ENCODE measurements at regions not wholly inside any gene's neighbourhood (a gene's known extent, or its start where the extent isn't known, plus 50 kb on each side); places are given as distances from the start of the nearest gene placed in this dataset.
A peak's percentile ranks its signal among the peaks of the same experiment; 100 is the strongest.

DNA sequence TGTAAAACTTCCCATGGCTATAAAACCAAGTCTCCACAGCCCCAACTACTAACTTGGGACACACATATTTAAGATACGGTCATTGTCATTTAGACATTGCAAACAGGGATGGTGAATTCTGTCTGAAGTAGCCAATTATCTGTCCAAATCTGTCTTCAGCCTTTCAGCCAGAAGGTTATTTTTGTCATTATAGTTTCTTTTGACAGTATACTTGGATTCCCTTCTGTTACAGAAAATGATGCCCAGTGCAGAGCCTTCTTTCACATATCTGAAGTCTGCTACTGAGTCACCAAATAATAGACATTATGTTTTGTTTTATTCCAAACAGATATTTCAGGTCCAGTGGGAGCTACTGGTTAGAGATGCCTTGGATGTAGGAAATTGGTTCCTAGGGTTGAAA lies 452.4 kb upstream of the HTR2A start:
- Histone ChIP-seq H3K27me3 (ENCODE audit: insufficient read depth, low read depth, severe bottlenecking) (no peaks in the 10 kb centered on the region), H3K4me3 (ENCODE audit: low read depth, low read length) (no peak overlapping the region), H3K36me3 (no peaks in the 10 kb centered on the region), H3K27ac (no peak overlapping the region), H3K9me3 (ENCODE audit: severe bottlenecking) (no peaks in the 10 kb centered on the region)
- DNase-seq: no peak
- TF ChIP-seq, protein P1, sequence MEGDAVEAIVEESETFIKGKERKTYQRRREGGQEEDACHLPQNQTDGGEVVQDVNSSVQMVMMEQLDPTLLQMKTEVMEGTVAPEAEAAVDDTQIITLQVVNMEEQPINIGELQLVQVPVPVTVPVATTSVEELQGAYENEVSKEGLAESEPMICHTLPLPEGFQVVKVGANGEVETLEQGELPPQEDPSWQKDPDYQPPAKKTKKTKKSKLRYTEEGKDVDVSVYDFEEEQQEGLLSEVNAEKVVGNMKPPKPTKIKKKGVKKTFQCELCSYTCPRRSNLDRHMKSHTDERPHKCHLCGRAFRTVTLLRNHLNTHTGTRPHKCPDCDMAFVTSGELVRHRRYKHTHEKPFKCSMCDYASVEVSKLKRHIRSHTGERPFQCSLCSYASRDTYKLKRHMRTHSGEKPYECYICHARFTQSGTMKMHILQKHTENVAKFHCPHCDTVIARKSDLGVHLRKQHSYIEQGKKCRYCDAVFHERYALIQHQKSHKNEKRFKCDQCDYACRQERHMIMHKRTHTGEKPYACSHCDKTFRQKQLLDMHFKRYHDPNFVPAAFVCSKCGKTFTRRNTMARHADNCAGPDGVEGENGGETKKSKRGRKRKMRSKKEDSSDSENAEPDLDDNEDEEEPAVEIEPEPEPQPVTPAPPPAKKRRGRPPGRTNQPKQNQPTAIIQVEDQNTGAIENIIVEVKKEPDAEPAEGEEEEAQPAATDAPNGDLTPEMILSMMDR (IDR thresholded peaks at IDR 0.05; ENCODE audit: low read depth, low read length): no peak

DNA sequence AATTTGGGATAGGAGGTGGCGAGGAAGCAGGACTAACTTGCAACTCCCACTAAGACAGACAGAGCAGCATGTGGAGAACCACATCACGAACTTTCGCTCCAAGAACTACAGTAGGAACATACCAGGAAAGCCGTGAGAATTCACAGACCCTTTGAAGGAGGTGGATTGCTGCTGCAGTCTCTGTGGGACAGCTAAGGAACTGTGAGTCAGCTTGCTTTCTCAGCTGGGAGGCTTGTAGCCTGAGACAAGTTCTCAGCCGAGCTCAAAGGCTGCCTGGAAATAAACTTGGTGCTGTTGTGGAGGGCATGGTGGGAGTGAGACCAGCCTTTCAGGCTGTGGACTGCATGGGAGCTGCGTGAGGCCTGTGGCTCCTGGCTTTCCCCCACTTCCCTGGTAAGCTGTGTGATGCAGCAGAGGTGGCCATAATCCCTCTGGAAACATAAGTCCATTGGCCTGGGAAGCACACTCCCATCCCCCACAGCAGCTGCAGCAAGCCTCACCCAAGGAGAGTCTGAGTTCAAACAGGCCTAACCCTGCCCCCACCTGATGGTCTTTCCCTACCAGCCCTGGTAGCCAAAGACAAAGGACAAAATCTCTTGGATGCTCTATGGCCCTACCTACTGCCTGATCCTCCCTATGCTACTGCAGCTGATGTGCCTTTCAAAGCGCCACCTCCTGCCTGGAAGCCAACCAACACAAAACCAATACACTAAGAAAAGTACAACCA lies 441.1 kb upstream of the HTR2A start:
- H3K9me3 ChIP-seq (ENCODE audit: severe bottlenecking): no peaks in the 10 kb centered on the region
- no peak overlapping the region for H3K4me3 ChIP-seq (ENCODE audit: low read depth, low read length)
- no peaks in the 10 kb centered on the region for H3K27me3 ChIP-seq (ENCODE audit: insufficient read depth, low read depth, severe bottlenecking)
- TF ChIP-seq, protein P1 (IDR thresholded peaks at IDR 0.05; ENCODE audit: low read depth, low read length): 0 out of 2 replicates have a peak, but pooled peaks have one; percentile 8
- no peaks in the 10 kb centered on the region for H3K36me3 ChIP-seq
- peak overlapping the region; percentile 46 for H3K27ac ChIP-seq
- DNase-seq: peak; percentile 90

DNA sequence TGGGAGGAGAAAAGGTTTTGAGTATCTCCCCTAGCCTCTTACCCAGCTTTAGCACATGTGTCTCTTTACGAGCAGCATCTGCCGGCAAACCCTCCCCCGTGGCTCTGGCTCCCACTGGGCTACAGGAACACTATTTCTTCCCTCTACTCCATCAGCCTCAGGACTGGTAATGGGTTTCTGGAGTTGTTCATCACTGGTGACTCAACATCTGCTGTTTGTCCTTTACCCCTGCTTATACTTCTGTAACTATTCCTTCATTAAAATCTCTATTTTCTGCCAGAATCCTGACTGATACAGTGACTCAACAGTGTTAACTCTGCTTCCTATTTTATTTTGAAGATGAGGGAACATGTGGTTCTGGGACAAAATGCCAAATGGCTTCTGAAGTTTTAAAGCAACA lies 437.3 kb upstream of the HTR2A start:
- Histone ChIP-seq H3K27ac (no peak overlapping the region), H3K9me3 (ENCODE audit: severe bottlenecking) (no peaks in the 10 kb centered on the region), H3K27me3 (ENCODE audit: insufficient read depth, low read depth, severe bottlenecking) (no peaks in the 10 kb centered on the region), H3K4me3 (ENCODE audit: low read depth, low read length) (no peak overlapping the region), H3K36me3 (no peaks in the 10 kb centered on the region)
- TF ChIP-seq, protein P1 (IDR thresholded peaks at IDR 0.05; ENCODE audit: low read depth, low read length): no peak
- DNase-seq: no peak

DNA sequence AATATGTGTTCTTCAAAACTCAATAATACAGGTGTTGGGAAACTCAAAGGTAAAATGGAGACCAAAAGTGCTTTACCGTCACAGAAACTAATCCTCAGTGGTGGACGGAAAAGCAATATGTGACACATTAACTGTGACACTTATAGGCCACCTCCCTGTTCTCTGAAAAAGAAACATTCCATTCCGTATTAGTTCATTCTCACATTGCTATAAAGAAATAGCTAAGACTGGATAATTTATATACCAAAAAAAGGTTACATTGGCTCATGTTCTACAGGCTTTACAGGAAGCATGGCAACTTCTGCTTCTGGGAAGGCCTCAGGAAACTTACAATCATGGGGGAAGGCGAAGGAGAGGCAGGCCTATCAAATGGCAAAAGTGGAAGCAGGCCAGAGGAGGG lies 435.3 kb upstream of the HTR2A start:
- no peaks in the 10 kb centered on the region for H3K27me3 ChIP-seq (ENCODE audit: insufficient read depth, low read depth, severe bottlenecking)
- no peak overlapping the region for H3K4me3 ChIP-seq (ENCODE audit: low read depth, low read length)
- TF ChIP-seq, protein P1 (IDR thresholded peaks at IDR 0.05; ENCODE audit: low read depth, low read length): no peak
- no peaks in the 10 kb centered on the region for H3K9me3 ChIP-seq (ENCODE audit: severe bottlenecking)
- no peak overlapping the region for H3K27ac ChIP-seq
- DNase-seq: no peak
- no peaks in the 10 kb centered on the region for H3K36me3 ChIP-seq

DNA sequence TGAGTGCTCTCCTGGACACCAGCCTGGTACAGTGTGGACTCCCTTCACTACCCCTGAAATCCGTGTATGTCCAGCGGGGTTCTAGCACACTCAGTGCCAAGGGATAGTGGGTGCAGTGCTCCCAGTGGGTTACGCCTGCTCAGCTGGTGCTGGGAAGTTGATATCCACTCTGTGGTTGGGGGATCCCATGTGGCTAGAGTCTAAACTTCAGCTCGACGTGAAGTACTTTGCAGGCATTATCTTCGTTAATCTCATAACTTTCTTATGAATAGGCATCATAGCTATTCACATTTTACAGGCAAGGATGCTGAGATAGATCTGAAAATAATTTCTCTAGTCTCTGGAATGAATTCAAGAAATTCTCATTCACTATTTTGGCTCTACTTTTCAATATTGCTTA lies 433.2 kb upstream of the HTR2A start:
- no peak overlapping the region for H3K4me3 ChIP-seq (ENCODE audit: low read depth, low read length)
- no peaks in the 10 kb centered on the region for H3K27me3 ChIP-seq (ENCODE audit: insufficient read depth, low read depth, severe bottlenecking)
- no peaks in the 10 kb centered on the region for H3K36me3 ChIP-seq
- TF ChIP-seq, protein P1 (IDR thresholded peaks at IDR 0.05; ENCODE audit: low read depth, low read length): no peak
- H3K9me3 ChIP-seq (ENCODE audit: severe bottlenecking): no peaks in the 10 kb centered on the region
- no peak overlapping the region for H3K27ac ChIP-seq
- DNase-seq: no peak

DNA sequence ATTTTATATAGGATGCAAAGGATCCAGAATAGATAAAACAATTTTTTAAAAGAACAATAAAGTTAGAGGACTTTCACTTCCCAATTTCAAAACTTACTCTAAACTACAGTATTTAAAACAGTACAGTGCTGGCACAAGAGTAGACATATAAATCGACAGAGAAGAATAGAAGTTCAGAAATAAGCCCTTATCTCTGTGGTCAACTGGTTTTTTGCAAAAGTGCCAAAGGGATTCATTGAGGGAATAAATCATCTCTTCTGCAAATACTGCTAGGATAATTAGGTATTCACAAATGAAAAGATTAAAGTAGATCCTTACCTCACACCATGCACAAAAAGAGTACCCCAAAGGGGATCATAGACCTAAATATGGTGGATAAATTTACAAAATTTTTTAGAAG lies 431.0 kb upstream of the HTR2A start:
- TF ChIP-seq, protein P1 (IDR thresholded peaks at IDR 0.05; ENCODE audit: low read depth, low read length): no peak
- DNase-seq: no peak
- no peak overlapping the region for H3K4me3 ChIP-seq (ENCODE audit: low read depth, low read length)
- no peaks in the 10 kb centered on the region for H3K27me3 ChIP-seq (ENCODE audit: insufficient read depth, low read depth, severe bottlenecking)
- no peaks in the 10 kb centered on the region for H3K9me3 ChIP-seq (ENCODE audit: severe bottlenecking)
- no peak overlapping the region for H3K27ac ChIP-seq
- H3K36me3 ChIP-seq: no peaks in the 10 kb centered on the region

Measured in WERI-Rb-1 (cell line).